ENCODE measurements at regions not wholly inside any gene's neighbourhood (a gene's known extent, or its start where the extent isn't known, plus 50 kb on each side); places are given as distances from the start of the nearest gene placed in this dataset.
"Not testable (repeated sequence)": the region's sequence is repeated elsewhere in the genome, so short reads cannot be mapped to it uniquely, and the experiment has no call there.

GRCh38 chr7:155385182-155385581 is 72.7 kb upstream of the EN2 start:
- TF ChIP-seq SNAI2, RARB, ZNF70 (CRISPR knock-in tag; IDR thresholded peaks at IDR 0.05): not testable (repeated sequence)
